ENCODE measurements at regions not wholly inside any gene's neighbourhood (a gene's known extent, or its start where the extent isn't known, plus 50 kb on each side); places are given as distances from the start of the nearest gene placed in this dataset.

DNA sequence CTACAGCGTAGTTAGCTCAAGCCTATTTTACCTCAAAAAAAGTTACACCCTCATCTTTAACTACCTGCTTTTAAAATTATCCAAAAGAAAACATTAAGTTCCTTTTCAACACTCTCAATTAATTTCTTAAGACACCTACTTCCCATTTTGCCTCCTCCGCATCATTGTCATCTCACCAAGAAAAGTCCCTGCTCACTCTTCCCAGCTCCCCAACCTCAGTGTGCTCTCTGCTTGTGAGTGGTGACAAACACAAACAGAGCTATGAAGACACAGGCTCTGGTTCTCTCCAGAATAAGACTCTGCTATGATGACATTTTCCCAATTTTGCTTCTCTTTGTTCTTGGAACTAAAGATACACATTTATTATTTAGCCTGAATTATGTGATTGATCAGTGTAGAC, 385.1 kb upstream of the HTR2A start:
- Histone ChIP-seq H3K9ac (ENCODE audit: control insufficient read depth, extremely low read depth, insufficient read depth, low read length) (no peak overlapping the region), H3K27me3 (ENCODE audit: control insufficient read depth, extremely low read depth, insufficient read depth, low read length) (no peaks in the 10 kb centered on the region), H3K36me3 (ENCODE audit: control insufficient read depth in 2 of 2, extremely low read depth in 1 of 2, insufficient read depth in 2 of 2, low read length in 2 of 2) (no peaks in the 10 kb centered on the region), H3K4me2 (ENCODE audit: control insufficient read depth, extremely low read depth, insufficient read depth, low read depth, low read length) (no peak overlapping the region), H3K4me3 (ENCODE audit: control insufficient read depth in 2 of 3, extremely low read depth in 1 of 3, insufficient read depth in 2 of 3, low read depth in 1 of 3, low read length in 3 of 3) (no peak overlapping the region), H3K4me1 (ENCODE audit: control insufficient read depth, extremely low read depth, insufficient read depth, low read length) (no peaks in the 10 kb centered on the region), H2AFZ (ENCODE audit: control insufficient read depth, low read length) (no peak overlapping the region), H3K79me2 (ENCODE audit: control insufficient read depth, insufficient read depth, low read length) (no peaks in the 10 kb centered on the region), H3K9me1 (ENCODE audit: control insufficient read depth, extremely low read depth, insufficient read depth, low read length) (no peaks in the 10 kb centered on the region), H3K9me3 (ENCODE audit: control insufficient read depth, low read depth, low read length) (no peaks in the 10 kb centered on the region), H3K27ac (ENCODE audit: control insufficient read depth, insufficient read depth, low read length) (no peak overlapping the region), H4K20me1 (ENCODE audit: control insufficient read depth, extremely low read depth, insufficient read depth, low read length) (no peaks in the 10 kb centered on the region)
- TF ChIP-seq, protein P1, sequence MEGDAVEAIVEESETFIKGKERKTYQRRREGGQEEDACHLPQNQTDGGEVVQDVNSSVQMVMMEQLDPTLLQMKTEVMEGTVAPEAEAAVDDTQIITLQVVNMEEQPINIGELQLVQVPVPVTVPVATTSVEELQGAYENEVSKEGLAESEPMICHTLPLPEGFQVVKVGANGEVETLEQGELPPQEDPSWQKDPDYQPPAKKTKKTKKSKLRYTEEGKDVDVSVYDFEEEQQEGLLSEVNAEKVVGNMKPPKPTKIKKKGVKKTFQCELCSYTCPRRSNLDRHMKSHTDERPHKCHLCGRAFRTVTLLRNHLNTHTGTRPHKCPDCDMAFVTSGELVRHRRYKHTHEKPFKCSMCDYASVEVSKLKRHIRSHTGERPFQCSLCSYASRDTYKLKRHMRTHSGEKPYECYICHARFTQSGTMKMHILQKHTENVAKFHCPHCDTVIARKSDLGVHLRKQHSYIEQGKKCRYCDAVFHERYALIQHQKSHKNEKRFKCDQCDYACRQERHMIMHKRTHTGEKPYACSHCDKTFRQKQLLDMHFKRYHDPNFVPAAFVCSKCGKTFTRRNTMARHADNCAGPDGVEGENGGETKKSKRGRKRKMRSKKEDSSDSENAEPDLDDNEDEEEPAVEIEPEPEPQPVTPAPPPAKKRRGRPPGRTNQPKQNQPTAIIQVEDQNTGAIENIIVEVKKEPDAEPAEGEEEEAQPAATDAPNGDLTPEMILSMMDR (optimal IDR thresholded peaks at IDR 0.05 in 1 of 3, IDR thresholded peaks at IDR 0.05 in 1 of 3, conservative IDR thresholded peaks at IDR 0.05 in 1 of 3; ENCODE audit: extremely low read depth in 1 of 3, insufficient read depth in 2 of 3, low read length in 3 of 3): no peak
- no peak for TF ChIP-seq EZH2 (IDR thresholded peaks at IDR 0.05; ENCODE audit: low read length)
- dilution Hi-C loops (cut with MboI; ENCODE audit: extremely low pct_ligation_motif_present, low sequenced_read_pairs): no loop called here
- DNase-seq (ENCODE audit: low read depth, low spot score) (no peak), FAIRE-seq (no peak)

DNA sequence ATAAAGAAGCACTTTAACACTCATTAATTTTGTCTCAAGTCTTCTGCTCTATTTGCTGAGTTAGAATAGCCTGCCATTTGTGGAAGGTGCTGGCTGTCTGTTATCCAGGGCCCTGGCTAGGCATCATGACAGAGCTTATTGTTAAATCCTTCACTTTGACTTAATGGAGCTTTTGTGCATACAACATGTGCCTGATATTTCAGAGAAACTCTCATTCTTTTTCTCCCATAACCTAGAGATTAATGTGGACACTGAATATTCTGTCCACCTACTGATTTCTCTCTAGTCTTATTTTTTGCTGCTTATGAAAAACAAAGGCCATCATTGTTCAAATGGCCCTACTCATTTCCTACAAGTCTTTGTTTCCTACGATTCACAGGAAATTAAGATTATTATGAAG, 383.1 kb upstream of the HTR2A start:
- Histone ChIP-seq H3K36me3 (ENCODE audit: control insufficient read depth in 2 of 2, extremely low read depth in 1 of 2, insufficient read depth in 2 of 2, low read length in 2 of 2) (no peaks in the 10 kb centered on the region), H3K9me3 (ENCODE audit: control insufficient read depth, low read depth, low read length) (no peaks in the 10 kb centered on the region), H3K4me3 (ENCODE audit: control insufficient read depth in 2 of 3, extremely low read depth in 1 of 3, insufficient read depth in 2 of 3, low read depth in 1 of 3, low read length in 3 of 3) (no peak overlapping the region), H3K4me1 (ENCODE audit: control insufficient read depth, extremely low read depth, insufficient read depth, low read length) (no peaks in the 10 kb centered on the region), H3K79me2 (ENCODE audit: control insufficient read depth, insufficient read depth, low read length) (no peaks in the 10 kb centered on the region), H3K9ac (ENCODE audit: control insufficient read depth, extremely low read depth, insufficient read depth, low read length) (no peak overlapping the region), H3K4me2 (ENCODE audit: control insufficient read depth, extremely low read depth, insufficient read depth, low read depth, low read length) (no peak overlapping the region), H3K27me3 (ENCODE audit: control insufficient read depth, extremely low read depth, insufficient read depth, low read length) (no peaks in the 10 kb centered on the region), H3K9me1 (ENCODE audit: control insufficient read depth, extremely low read depth, insufficient read depth, low read length) (no peaks in the 10 kb centered on the region), H4K20me1 (ENCODE audit: control insufficient read depth, extremely low read depth, insufficient read depth, low read length) (no peaks in the 10 kb centered on the region), H2AFZ (ENCODE audit: control insufficient read depth, low read length) (no peak overlapping the region), H3K27ac (ENCODE audit: control insufficient read depth, insufficient read depth, low read length) (no peak overlapping the region)
- DNase-seq (ENCODE audit: low read depth, low spot score): no peak
- no peak for FAIRE-seq
- no peak for TF ChIP-seq EZH2 (IDR thresholded peaks at IDR 0.05; ENCODE audit: low read length)
- TF ChIP-seq, protein P1 (optimal IDR thresholded peaks at IDR 0.05 in 1 of 3, IDR thresholded peaks at IDR 0.05 in 1 of 3, conservative IDR thresholded peaks at IDR 0.05 in 1 of 3; ENCODE audit: extremely low read depth in 1 of 3, insufficient read depth in 2 of 3, low read length in 3 of 3): no peak
- dilution Hi-C loops (cut with MboI; ENCODE audit: extremely low pct_ligation_motif_present, low sequenced_read_pairs): no loop called here
